Upper lobe of left lung (tissue), 4 donors: ENCODE measurements at regions not wholly inside any gene's neighbourhood (a gene's known extent, or its start where the extent isn't known, plus 50 kb on each side); places are given as distances from the start of the nearest gene placed in this dataset.

ENCODE experiments used
- CTCF ChIP-seq, 6 experiments: fragments of 450-650 bp in 4 of 6; fragments of 200-600 bp in 2 of 6; sonication (generic) in 2 of 6; IDR thresholded peaks; one replicate each; pipeline ENCODE4 v1.5.1; 2016 to 2019; ENCODE audit warnings: antibody characterized with exemption in 6 of 6
- EP300 ChIP-seq, 4 donors: sonication (generic); formaldehyde crosslinking; IDR thresholded peaks; one replicate each; pipeline ENCODE4 v1.5.1; 2017; ENCODE audit warnings: antibody characterized with exemption in 4 of 4, control low read depth in 2 of 4
- POLR2A ChIP-seq, 4 donors: fragments of 450-650 bp; IDR thresholded peaks; one replicate each; pipeline ENCODE4 v1.5.1; 2016 to 2017; ENCODE audit warnings: antibody characterized with exemption in 4 of 4, mild to moderate bottlenecking in 2 of 4
- POLR2AphosphoS5 ChIP-seq, 2 donors: sonication (generic); formaldehyde crosslinking; IDR thresholded peaks; one replicate each; pipeline ENCODE4 v1.5.1; 2017; ENCODE audit warnings: antibody characterized with exemption in 2 of 2

DNA sequence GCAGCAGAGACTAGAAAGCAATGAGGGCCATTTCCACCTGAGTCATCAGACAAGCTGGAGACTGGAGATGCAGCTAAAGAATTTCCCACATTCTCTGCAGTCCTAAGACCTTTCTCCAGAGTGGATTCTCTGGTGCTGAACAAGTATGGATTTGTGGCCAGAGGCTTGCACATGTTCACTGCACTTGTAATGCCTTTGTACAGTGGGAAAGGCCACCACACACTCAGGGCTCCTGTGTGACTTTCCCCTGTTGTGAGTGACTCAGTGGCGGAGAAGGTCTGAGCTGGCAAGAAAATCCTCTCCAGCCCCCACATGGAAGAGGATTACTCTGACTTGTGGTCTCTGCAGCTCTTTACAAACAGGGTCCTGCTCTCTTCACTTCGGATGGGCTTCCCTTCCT is 192.3 kb downstream of the C6orf118 start:
- no peak for TF ChIP-seq POLR2A (IDR thresholded peaks at IDR 0.05)
- TF ChIP-seq CTCF (IDR thresholded peaks at IDR 0.05), result no peak
- no peak for TF ChIP-seq EP300 (IDR thresholded peaks at IDR 0.05)
- TF ChIP-seq POLR2AphosphoS5 (IDR thresholded peaks at IDR 0.05), result no peak
